Activated CD4-positive, alpha-beta T cell treated with anti-CD3 and anti-CD28 coated beads, Interleukin-2, amount 50 U/mL, for 48 hours (primary cell): ENCODE measurements at regions not wholly inside any gene's neighbourhood (a gene's known extent, or its start where the extent isn't known, plus 50 kb on each side); places are given as distances from the start of the nearest gene placed in this dataset.
"Not testable (repeated sequence)": the region's sequence is repeated elsewhere in the genome, so short reads cannot be mapped to it uniquely, and the experiment has no call there.

Experiments used
- DNase-seq, 2 experiments: peaks; one replicate each; pipeline ENCODE4 v3.0.0-alpha.2; 2020

- DNase-seq: no peak
Measured at GRCh38 chr12:73065913-73066312, 793.7 kb downstream of the TRHDE start.

GRCh38 chr12:73067616-73068015 lies 795.4 kb downstream of the TRHDE start:
- DNase-seq: no peak

GRCh38 chr12:73072214-73072613 lies 800.0 kb downstream of the TRHDE start:
- DNase-seq: no peak

- no peak for DNase-seq
Measured at GRCh38 chr12:73076760-73077159, 804.6 kb downstream of the TRHDE start.

- DNase-seq: no peak
Measured at GRCh38 chr12:73083736-73084135, 811.6 kb downstream of the TRHDE start.

- no peak for DNase-seq
Measured at GRCh38 chr12:73106296-73106695, 834.1 kb downstream of the TRHDE start.

GRCh38 chr12:73106896-73107295 lies 834.7 kb downstream of the TRHDE start:
- no peak for DNase-seq

- no peak for DNase-seq
Measured at GRCh38 chr12:73110816-73111215, 838.6 kb downstream of the TRHDE start.

GRCh38 chr12:73112035-73112816 lies 840.1 kb downstream of the TRHDE start:
- no peak for DNase-seq

- no peak for DNase-seq
Measured at GRCh38 chr12:73124480-73124879, 852.3 kb downstream of the TRHDE start.

GRCh38 chr12:73125148-73125547 lies 853.0 kb downstream of the TRHDE start:
- no peak for DNase-seq

GRCh38 chr12:73136386-73136785 lies 864.2 kb downstream of the TRHDE start:
- no peak for DNase-seq

- DNase-seq: not testable (repeated sequence)
Measured at GRCh38 chr12:73139642-73140041, 867.5 kb downstream of the TRHDE start.

GRCh38 chr12:73158341-73158740 lies 886.2 kb downstream of the TRHDE start:
- no peak for DNase-seq

- no peak for DNase-seq
Measured at GRCh38 chr12:73159954-73160353, 887.8 kb downstream of the TRHDE start.

GRCh38 chr12:73161970-73162369 lies 889.8 kb downstream of the TRHDE start:
- no peak for DNase-seq

- no peak for DNase-seq
Measured at GRCh38 chr12:73180734-73181133, 908.6 kb downstream of the TRHDE start.

GRCh38 chr12:73181244-73181643 lies 909.1 kb downstream of the TRHDE start:
- no peak for DNase-seq

GRCh38 chr12:73185403-73185802 lies 913.2 kb downstream of the TRHDE start:
- DNase-seq: no peak

GRCh38 chr12:73186272-73186671 lies 914.1 kb downstream of the TRHDE start:
- DNase-seq: no peak

- DNase-seq: no peak
Measured at GRCh38 chr12:73187765-73188164, 915.6 kb downstream of the TRHDE start.

- DNase-seq: no peak
Measured at GRCh38 chr12:73210548-73211204, 938.5 kb downstream of the TRHDE start.

GRCh38 chr12:73220951-73221350 lies 948.8 kb downstream of the TRHDE start:
- DNase-seq: no peak

GRCh38 chr12:73221398-73221797 lies 949.2 kb downstream of the TRHDE start:
- no peak for DNase-seq

GRCh38 chr12:73221836-73222235 lies 949.7 kb downstream of the TRHDE start:
- DNase-seq: no peak
